ENCODE measurements at regions not wholly inside any gene's neighbourhood (a gene's known extent, or its start where the extent isn't known, plus 50 kb on each side); places are given as distances from the start of the nearest gene placed in this dataset.
"Not testable (repeated sequence)": the region's sequence is repeated elsewhere in the genome, so short reads cannot be mapped to it uniquely, and the experiment has no call there.

GRCh38 chr5:119742311-119742710 lies 113.0 kb downstream of the FAM170A start:
- TF ChIP-seq CTCF (IDR thresholded peaks at IDR 0.05; ENCODE audit: extremely low read depth, missing control alignments): no peak
- DNase-seq (ENCODE audit: low spot score): no peak

DNA sequence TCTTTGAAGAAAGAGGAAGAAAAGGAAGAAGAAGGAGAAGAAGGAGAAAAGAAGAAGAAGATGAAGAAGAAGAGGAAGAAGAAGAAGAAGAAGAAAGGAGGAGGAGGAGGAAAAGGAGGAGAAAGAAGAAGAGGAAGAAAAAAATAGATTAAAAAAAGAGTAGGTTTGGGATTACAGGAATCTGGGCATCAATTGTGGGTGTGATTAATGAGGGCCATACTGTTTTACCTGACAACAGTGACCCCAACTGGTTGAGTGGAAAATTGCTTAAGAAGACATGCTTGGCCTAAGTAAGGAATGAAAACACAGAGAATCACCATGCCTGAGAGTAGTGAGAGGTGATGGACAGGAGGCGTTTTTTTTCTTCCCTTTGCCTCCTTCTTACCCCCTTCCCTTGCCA lies 114.6 kb downstream of the FAM170A start:
- peak; percentile 42 for DNase-seq (ENCODE audit: low spot score)
- no peak for TF ChIP-seq CTCF (IDR thresholded peaks at IDR 0.05; ENCODE audit: extremely low read depth, missing control alignments)

- no peak for TF ChIP-seq CTCF (IDR thresholded peaks at IDR 0.05; ENCODE audit: extremely low read depth, missing control alignments)
- DNase-seq (ENCODE audit: low spot score): no peak
Measured at GRCh38 chr5:119745976-119746375, 116.6 kb downstream of the FAM170A start.

DNA sequence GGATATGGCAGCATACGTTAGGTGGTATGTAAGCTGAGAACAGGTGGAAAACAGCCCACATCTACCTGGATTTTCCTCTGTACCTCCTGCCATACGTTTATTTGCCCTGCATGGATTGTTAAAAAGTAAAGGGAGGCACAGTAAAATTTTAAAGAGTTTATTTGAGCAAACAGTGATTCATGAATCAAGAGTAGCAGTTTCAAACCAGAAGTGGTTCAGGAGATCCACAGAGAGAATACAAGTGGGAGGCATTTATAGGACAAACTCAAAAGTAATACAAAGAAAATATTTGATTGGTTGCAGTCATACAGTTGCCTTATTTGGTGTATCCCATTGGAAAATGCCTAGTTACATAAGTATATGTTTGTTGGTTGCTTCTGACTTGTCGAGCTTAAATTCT lies 117.6 kb downstream of the FAM170A start:
- DNase-seq (ENCODE audit: low spot score): no peak
- no peak for TF ChIP-seq CTCF (IDR thresholded peaks at IDR 0.05; ENCODE audit: extremely low read depth, missing control alignments)

GRCh38 chr5:119750887-119751733 lies 121.8 kb downstream of the FAM170A start:
- no peak for DNase-seq (ENCODE audit: low spot score)
- no peak for TF ChIP-seq CTCF (IDR thresholded peaks at IDR 0.05; ENCODE audit: extremely low read depth, missing control alignments)

DNA sequence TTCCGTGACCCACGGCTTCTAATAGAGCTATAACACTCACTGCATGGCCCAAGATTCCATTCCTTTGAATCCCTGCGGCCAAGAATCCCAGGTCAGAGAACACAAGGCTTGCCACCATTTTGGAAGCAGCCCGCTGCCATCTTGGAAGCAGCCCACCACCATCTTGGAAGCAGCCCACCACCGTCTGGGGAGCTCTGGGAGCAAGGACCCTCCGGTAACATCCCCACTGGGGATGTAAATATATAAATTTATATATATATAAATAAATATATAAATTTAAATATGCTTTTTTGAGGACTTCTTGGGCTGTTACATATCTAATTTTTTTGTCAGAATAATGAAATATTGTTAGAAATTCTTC lies 122.4 kb downstream of the FAM170A start:
- no peak for DNase-seq (ENCODE audit: low spot score)
- no peak for TF ChIP-seq CTCF (IDR thresholded peaks at IDR 0.05; ENCODE audit: extremely low read depth, missing control alignments)

DNA sequence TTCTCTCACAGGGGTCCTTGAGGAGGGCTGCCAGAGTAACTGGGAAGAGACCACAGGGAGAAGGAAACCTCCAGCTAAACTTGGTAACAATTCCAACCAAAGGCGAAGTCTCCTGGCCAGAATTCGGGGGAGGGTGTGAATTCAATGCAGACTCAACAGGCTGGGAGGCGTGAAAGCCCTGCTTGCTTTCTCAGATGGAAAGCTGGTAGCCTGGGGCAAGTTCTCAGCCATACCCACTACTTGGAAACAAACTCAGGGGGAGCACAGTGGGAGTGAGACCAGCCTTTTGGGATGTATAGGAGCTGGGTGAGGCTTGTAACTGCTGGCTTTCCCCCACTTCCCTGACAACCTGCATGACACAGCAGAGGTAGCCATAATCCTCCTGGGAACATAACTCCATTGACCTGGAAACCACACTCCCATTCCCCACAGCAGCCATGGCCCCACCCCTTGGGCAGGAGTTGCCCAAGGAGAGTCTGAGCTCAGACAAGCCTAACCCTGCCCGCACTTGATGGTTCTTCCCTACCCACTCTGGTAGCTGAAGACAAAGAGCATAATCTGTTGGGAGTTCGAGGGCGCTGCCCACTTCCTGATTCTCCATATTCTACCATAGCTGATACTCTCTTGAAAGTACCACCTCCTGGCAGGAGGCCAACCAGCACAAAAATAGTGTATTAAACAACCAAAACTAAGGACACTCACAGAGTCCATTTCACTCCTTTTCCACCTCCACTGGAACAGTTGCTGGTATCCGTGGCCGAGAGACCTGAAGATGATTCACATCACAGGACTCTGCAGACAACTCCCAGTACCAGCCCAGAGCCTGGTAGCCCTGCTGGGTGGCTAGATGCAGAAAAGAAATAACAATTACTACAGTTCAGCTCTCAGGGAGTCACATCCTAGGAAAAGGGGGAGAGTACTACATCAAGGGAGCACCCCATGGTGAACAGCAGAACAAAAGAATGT lies 123.8 kb downstream of the FAM170A start:
- DNase-seq (ENCODE audit: low spot score): no peak
- TF ChIP-seq CTCF (IDR thresholded peaks at IDR 0.05; ENCODE audit: extremely low read depth, missing control alignments): no peak

DNA sequence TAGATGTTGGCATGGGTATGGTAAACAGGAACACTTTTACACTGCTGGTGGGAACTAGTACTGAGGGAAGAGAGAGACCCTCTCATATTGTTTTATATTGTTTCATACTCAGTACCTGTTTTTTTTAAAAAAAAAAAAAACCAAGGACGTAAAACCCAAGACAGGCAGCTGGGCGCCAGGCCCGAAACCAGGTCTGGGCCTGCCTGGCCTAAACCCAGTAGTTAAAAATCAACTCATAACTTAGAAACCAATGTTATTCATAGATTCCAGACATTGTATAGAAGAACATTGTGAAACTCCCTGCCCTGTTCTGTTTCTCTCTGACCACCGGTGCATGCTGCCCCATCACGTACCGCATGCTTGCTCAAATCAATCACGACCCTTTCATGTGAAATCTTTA lies 125.5 kb downstream of the FAM170A start:
- DNase-seq (ENCODE audit: low spot score): not testable (repeated sequence)

Data from GM20000 (cell line).